Stomach (tissue), 8 donors: ENCODE measurements at regions not wholly inside any gene's neighbourhood (a gene's known extent, or its start where the extent isn't known, plus 50 kb on each side); places are given as distances from the start of the nearest gene placed in this dataset.

Experiments
- DNase-seq, 2 donors: peaks; one replicate each; pipeline versions ENCODE4 v3.0.0 to v3.0.0-alpha.2; 2013 to 2019
- H3K27ac ChIP-seq, 5 donors: fragments of 200-600 bp in 4 of 5; sonication (generic) in 4 of 5; one replicate each; pipeline ENCODE4 v1.5.1; 2013 to 2019; ENCODE audit warnings: mild to moderate bottlenecking in 1 of 5, moderate library complexity in 1 of 5
- H3K27me3 ChIP-seq, 3 donors: fragments of 200-600 bp; sonication (generic); one replicate each; pipeline ENCODE4 v1.5.1; 2017 to 2019; ENCODE audit warnings: mixed run types in 1 of 3
- H3K36me3 ChIP-seq, 4 donors: fragments of 200-600 bp; sonication (generic); 1 replicate in 3 of 4; 2 replicates in 1 of 4; pipeline ENCODE4 v1.5.1; 2016 to 2019
- H3K4me1 ChIP-seq, 4 donors: fragments of 200-600 bp; sonication (generic); one replicate each; pipeline ENCODE4 v1.5.1; 2016 to 2019
- H3K4me3 ChIP-seq, 4 donors: fragments of 200-600 bp; sonication (generic) in 3 of 4; one replicate each; pipeline ENCODE4 v1.5.1; 2016 to 2019; ENCODE audit warnings: mild to moderate bottlenecking in 1 of 4
- H3K9me3 ChIP-seq, 4 donors: fragments of 200-600 bp; sonication (generic); one replicate each; pipeline ENCODE4 v1.5.1; 2016 to 2019
- CTCF ChIP-seq, 7 experiments: fragments of 450-650 bp in 4 of 7; fragments of 200-600 bp in 3 of 7; sonication (generic) in 3 of 7; IDR thresholded peaks; one replicate each; pipeline ENCODE4 v1.5.1; 2016 to 2019; ENCODE audit warnings: antibody characterized with exemption in 7 of 7, control low read depth in 2 of 7, mild to moderate bottlenecking in 1 of 7
- EP300 ChIP-seq: sonication (generic); formaldehyde crosslinking; IDR thresholded peaks from one replicate; pipeline ENCODE4 v1.6.1; 2017; ENCODE audit warnings: antibody characterized with exemption
- POLR2A ChIP-seq, 4 donors: fragments of 450-650 bp; IDR thresholded peaks; one replicate each; pipeline ENCODE4 v1.6.1; 2016; ENCODE audit warnings: antibody characterized with exemption in 4 of 4, control low read depth in 2 of 4, mild to moderate bottlenecking in 1 of 4, moderate library complexity in 1 of 4
- POLR2AphosphoS5 ChIP-seq, 3 donors: sonication (generic); formaldehyde crosslinking; IDR thresholded peaks; one replicate each; pipeline ENCODE4 v1.6.1; 2016; ENCODE audit warnings: antibody characterized with exemption in 3 of 3
- WGBS, 5 donors: extraction: QIAGEN DNeasy Blood & Tissue Kit in 3 of 5; methylation state at CpG; one replicate each; pipeline versions ENCODE4 v1.1.5 to v1.1.7; 2013 to 2018; 5-methylcytosine and 5-hydroxymethylcytosine counted together
- intact Hi-C: fragments of 100-400 bp; cut with DNase I; formaldehyde crosslinking; loops from one replicate; pipeline ENCODE4 v1.15.1; 2023; ENCODE audit warnings: low total_unique reads
- donor health status: healthy with polysubstance abuse.
- donor health status: Bipolar disorder and iron deficiency.
- donor health status: healthy.

GRCh38 chr10:3936422-3937040 lies 151.5 kb upstream of the KLF6 start:
- WGBS, 5 donors: 66 to 83% (median 73%) methylated on average over 7 of the region's 7 CpGs
- Histone ChIP-seq H3K9me3 (no peaks in the 10 kb centered on the region), H3K4me3 (no peak overlapping the region), H3K36me3 (no peaks in the 10 kb centered on the region), H3K4me1 (peaks cover 0 to 21% (median 10%) of the 10 kb centered on the region in 4 donors), H3K27me3 (no peaks in the 10 kb centered on the region), H3K27ac (peak overlapping the region; percentile 22 to 89 (median 70))
- no peak for TF ChIP-seq EP300
- no peak for TF ChIP-seq CTCF (IDR thresholded peaks at IDR 0.05)
- no peak for TF ChIP-seq POLR2AphosphoS5 (IDR thresholded peaks at IDR 0.05)
- TF ChIP-seq POLR2A (IDR thresholded peaks at IDR 0.05): no peak
- no peak for DNase-seq
- intact Hi-C loops: no loop called here

GRCh38 chr10:3935933-3936359 lies 150.9 kb upstream of the KLF6 start:
- DNase-seq: peak; percentile 65 to 80
- TF ChIP-seq EP300 (no peak), POLR2AphosphoS5 (IDR thresholded peaks at IDR 0.05) (peak; percentile 4 to 77 (median 43))
- Histone ChIP-seq H3K36me3 (no peaks in the 10 kb centered on the region), H3K27me3 (no peaks in the 10 kb centered on the region), H3K4me1 (peaks cover 0 to 21% (median 10%) of the 10 kb centered on the region in 4 donors), H3K4me3 (peak overlapping the region; percentile 3 to 12 (median 6)), H3K27ac (peak overlapping the region in 4 of 5 donors; percentile 59 to 89 (median 76)), H3K9me3 (no peaks in the 10 kb centered on the region)
- intact Hi-C loops: no loop called here
- 10 to 21% (median 15%) methylated on average over 9 of the region's 9 CpGs for WGBS, 5 donors

GRCh38 chr10:3935141-3935540 lies 150.1 kb upstream of the KLF6 start:
- 54 to 69% (median 64%) methylated on average over 11 of the region's 11 CpGs for WGBS, 5 donors
- DNase-seq: peak in 1 of 2 donors; percentile 76
- intact Hi-C loops: no loop called here
- H3K9me3 ChIP-seq: no peaks in the 10 kb centered on the region
- H3K36me3 ChIP-seq: no peaks in the 10 kb centered on the region
- H3K27me3 ChIP-seq: no peaks in the 10 kb centered on the region
- peak overlapping the region in 4 of 5 donors; percentile 59 to 89 (median 76) for H3K27ac ChIP-seq
- H3K4me1 ChIP-seq: peaks cover 0 to 21% (median 10%) of the 10 kb centered on the region in 4 donors
- TF ChIP-seq POLR2AphosphoS5 (IDR thresholded peaks at IDR 0.05): peak in 2 of 3 donors; percentile 63
- no peak for TF ChIP-seq CTCF (IDR thresholded peaks at IDR 0.05)
- peak overlapping the region; percentile 3 to 9 (median 6) for H3K4me3 ChIP-seq

GRCh38 chr10:3933733-3934132 lies 148.7 kb upstream of the KLF6 start:
- Histone ChIP-seq H3K9me3 (no peaks in the 10 kb centered on the region), H3K4me3 (no peak overlapping the region), H3K27ac (peak overlapping the region in 1 of 5 donors; percentile 81), H3K36me3 (no peaks in the 10 kb centered on the region), H3K27me3 (no peaks in the 10 kb centered on the region), H3K4me1 (peaks cover 0 to 21% (median 13%) of the 10 kb centered on the region in 4 donors)
- 85 to 99% (median 96%) methylated on average over 4 of the region's 4 CpGs for WGBS, 5 donors
- no peak for TF ChIP-seq POLR2A (IDR thresholded peaks at IDR 0.05)
- no peak for TF ChIP-seq EP300
- no peak for TF ChIP-seq POLR2AphosphoS5 (IDR thresholded peaks at IDR 0.05)
- no peak for TF ChIP-seq CTCF (IDR thresholded peaks at IDR 0.05)
- intact Hi-C loops: no loop called here
- DNase-seq: no peak
